Activated CD8-positive, alpha-beta T cell treated with anti-CD3 and anti-CD28 coated beads, Interleukin-2, amount 10 ng/mL, durations not matched to agents 7 days and 5 days (primary cell): ENCODE measurements at regions not wholly inside any gene's neighbourhood (a gene's known extent, or its start where the extent isn't known, plus 50 kb on each side); places are given as distances from the start of the nearest gene placed in this dataset.
"Not testable (repeated sequence)": the region's sequence is repeated elsewhere in the genome, so short reads cannot be mapped to it uniquely, and the experiment has no call there.

Experiments used
- ATAC-seq: fragments of 150-1000 bp; cut with Tn5 transposase; one replicate; pipeline ENCODE4 v1.10.0; 2021; ENCODE audit warnings: moderate library complexity
- CTCF ChIA-PET: fragments of 350-600 bp; sonication (Branson Sonifier 250); formaldehyde crosslinking; loops from one replicate; lab custom pipeline; 2021; ENCODE audit warnings: antibody characterized with exemption; lab: Charles Lee
- POLR2A ChIA-PET: fragments of 350-600 bp; sonication (Branson Sonifier 250); formaldehyde crosslinking; loops from one replicate; lab custom pipeline; 2021; ENCODE audit warnings: antibody characterized with exemption; lab: Charles Lee
- DNase-seq: peaks from one replicate; pipeline ENCODE4 v3.0.0-alpha.2; 2020
- H3K27ac Mint-ChIP-seq: one replicate; pipeline ENCODE4 v1.8.0; 2021; ENCODE audit warnings: mild to moderate bottlenecking, mixed read lengths
- H3K27me3 Mint-ChIP-seq: one replicate; pipeline ENCODE4 v1.8.0; 2021; ENCODE audit warnings: low read depth, mixed read lengths
- H3K36me3 Mint-ChIP-seq: one replicate; pipeline ENCODE4 v1.8.0; 2021; ENCODE audit warnings: low read depth, mixed read lengths
- H3K4me1 Mint-ChIP-seq: one replicate; pipeline ENCODE4 v1.8.0; 2021; ENCODE audit warnings: low read depth, mixed read lengths
- H3K4me3 Mint-ChIP-seq: one replicate; pipeline ENCODE4 v1.8.0; 2021; ENCODE audit warnings: mild to moderate bottlenecking, mixed read lengths
- H3K9me3 Mint-ChIP-seq: one replicate; pipeline ENCODE4 v1.8.0; 2022; ENCODE audit warnings: mixed read lengths; ENCODE audit not compliant: insufficient read depth

GRCh38 chr6:72535124-72535523, 86.7 kb upstream of the KCNQ5 start:
- POLR2A ChIA-PET, result no interaction called here
- no peak for DNase-seq
- Mint-ChIP-seq H3K36me3 (no peaks in the 10 kb centered on the region), H3K4me1 (no peaks in the 10 kb centered on the region), H3K4me3 (no peak overlapping the region), H3K27me3 (peaks cover 11% of the 10 kb centered on the region), H3K9me3 (no peaks in the 10 kb centered on the region), H3K27ac (no peak overlapping the region)
- no peak for ATAC-seq
- CTCF ChIA-PET, result interaction anchor here (1.5 to 2.0 kb wide), 2 partner anchors 46 to 81 kb away, joined by 5 to 6 read pairs; no protein-coding TSS in a partner anchor

GRCh38 chr6:72547020-72547419, 74.8 kb upstream of the KCNQ5 start:
- Mint-ChIP-seq H3K9me3 (no peaks in the 10 kb centered on the region), H3K4me1 (no peaks in the 10 kb centered on the region), H3K27me3 (peaks cover 6% of the 10 kb centered on the region), H3K36me3 (no peaks in the 10 kb centered on the region), H3K4me3 (no peak overlapping the region), H3K27ac (no peak overlapping the region)
- POLR2A ChIA-PET, result no interaction called here
- no peak for DNase-seq
- CTCF ChIA-PET, result no interaction called here
- ATAC-seq, result no peak

DNA sequence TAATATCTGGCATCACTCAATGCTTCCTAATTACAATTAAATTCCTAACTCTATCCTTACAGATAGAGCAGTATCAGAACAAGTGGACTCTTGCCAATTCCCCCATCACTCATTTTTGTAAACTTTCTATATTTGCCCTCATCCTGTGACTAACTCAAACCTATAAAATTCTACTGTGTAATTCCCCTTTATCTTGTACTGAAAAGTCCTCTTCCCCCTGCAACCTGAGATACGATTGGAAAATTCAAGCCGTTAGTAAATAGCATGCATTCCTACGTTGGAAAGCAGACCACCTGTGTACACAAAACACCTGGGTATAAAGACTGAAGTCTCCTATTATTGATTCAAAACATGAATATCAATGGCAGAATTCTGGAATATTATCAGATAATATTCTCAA, 70.4 kb upstream of the KCNQ5 start:
- H3K27me3 Mint-ChIP-seq, result peaks cover 10% of the 10 kb centered on the region
- H3K36me3 Mint-ChIP-seq, result no peaks in the 10 kb centered on the region
- ChIA-PET POLR2A (no interaction called here), CTCF (no interaction called here)
- H3K4me1 Mint-ChIP-seq, result no peaks in the 10 kb centered on the region
- no peaks in the 10 kb centered on the region for H3K9me3 Mint-ChIP-seq
- no peak for DNase-seq
- H3K4me3 Mint-ChIP-seq, result no peak overlapping the region
- no peak overlapping the region for H3K27ac Mint-ChIP-seq
- ATAC-seq, result no peak

DNA sequence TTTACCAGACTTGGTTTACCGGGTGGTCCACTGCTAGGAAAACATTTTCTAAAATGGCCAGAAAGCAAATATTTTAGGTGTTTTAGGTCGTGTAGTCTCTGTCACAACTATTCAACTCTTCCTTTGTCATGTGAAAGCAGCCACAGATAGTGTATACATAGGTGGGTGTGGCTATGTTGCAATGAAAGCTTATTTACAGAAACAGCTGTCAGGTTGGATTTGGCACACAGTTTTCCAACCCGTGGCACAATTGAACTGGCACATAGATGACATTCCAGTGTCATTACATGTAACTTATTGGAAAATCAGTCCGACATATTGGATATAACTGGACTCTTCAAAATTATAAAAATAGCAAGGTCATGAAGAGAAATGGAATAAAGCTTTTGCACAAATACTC, 68.9 kb upstream of the KCNQ5 start:
- Mint-ChIP-seq H3K4me3 (no peak overlapping the region), H3K36me3 (no peaks in the 10 kb centered on the region), H3K9me3 (no peaks in the 10 kb centered on the region), H3K27ac (no peak overlapping the region), H3K27me3 (peaks cover 10% of the 10 kb centered on the region), H3K4me1 (no peaks in the 10 kb centered on the region)
- ChIA-PET POLR2A (no interaction called here), CTCF (no interaction called here)
- ATAC-seq (no peak), DNase-seq (no peak)

DNA sequence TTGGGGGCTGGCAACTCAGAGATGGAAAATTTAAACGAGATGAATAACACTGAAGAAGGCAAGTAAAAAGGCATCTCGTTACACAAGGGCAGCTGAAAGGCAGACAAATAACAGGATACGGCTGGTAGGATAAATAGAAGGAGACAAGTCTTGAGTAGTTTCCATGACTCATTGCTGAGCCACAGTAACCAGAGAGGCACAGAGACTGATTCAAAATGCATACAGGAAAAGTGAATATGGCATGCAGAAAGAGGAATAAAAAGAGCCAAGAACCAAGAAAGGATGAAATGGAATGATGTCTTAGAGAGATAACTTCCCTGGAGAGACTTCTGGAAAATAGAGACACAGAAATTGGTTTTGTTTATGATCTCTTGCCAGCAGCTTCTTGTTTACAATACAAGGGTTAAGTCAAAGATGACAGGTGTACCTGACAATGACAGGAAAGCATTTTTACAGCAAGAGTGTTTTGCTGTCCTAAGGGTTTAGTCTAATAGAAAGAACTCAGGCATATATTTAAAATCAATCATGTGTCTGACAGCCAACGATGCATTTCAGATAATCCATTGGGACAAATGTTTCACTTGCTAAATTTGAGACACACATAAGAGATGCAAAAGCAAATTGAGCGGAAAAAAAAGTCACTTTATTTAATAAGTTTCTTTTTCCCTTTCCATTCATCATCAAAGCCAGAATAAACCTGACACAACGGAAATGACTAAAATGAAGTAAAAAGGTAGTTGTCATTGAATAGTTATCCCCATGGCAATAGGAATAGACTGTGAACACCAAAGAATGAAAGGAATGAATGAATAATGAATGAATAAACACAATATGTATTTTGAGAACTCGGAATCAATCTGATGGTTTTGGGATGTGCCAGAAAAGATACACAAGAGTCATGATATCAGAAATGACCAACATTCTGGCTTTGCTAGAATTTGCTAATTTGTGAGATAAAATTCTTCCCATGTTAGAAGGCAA, 68.0 kb upstream of the KCNQ5 start:
- ChIA-PET CTCF (no interaction called here), POLR2A (no interaction called here)
- Mint-ChIP-seq H3K4me3 (no peak overlapping the region), H3K27me3 (peaks cover 9% of the 10 kb centered on the region), H3K4me1 (no peaks in the 10 kb centered on the region), H3K27ac (no peak overlapping the region), H3K36me3 (no peaks in the 10 kb centered on the region), H3K9me3 (no peaks in the 10 kb centered on the region)
- DNase-seq (no peak), ATAC-seq (no peak)

- peaks cover 9% of the 10 kb centered on the region for H3K27me3 Mint-ChIP-seq
- POLR2A ChIA-PET, result no interaction called here
- no peak overlapping the region for H3K4me3 Mint-ChIP-seq
- CTCF ChIA-PET, result no interaction called here
- H3K4me1 Mint-ChIP-seq, result no peaks in the 10 kb centered on the region
- DNase-seq, result no peak
- no peaks in the 10 kb centered on the region for H3K9me3 Mint-ChIP-seq
- no peak overlapping the region for H3K27ac Mint-ChIP-seq
- no peak for ATAC-seq
- H3K36me3 Mint-ChIP-seq, result no peaks in the 10 kb centered on the region
These were observed 67.1 kb upstream of the KCNQ5 start for GRCh38 chr6:72554761-72555221.

DNA sequence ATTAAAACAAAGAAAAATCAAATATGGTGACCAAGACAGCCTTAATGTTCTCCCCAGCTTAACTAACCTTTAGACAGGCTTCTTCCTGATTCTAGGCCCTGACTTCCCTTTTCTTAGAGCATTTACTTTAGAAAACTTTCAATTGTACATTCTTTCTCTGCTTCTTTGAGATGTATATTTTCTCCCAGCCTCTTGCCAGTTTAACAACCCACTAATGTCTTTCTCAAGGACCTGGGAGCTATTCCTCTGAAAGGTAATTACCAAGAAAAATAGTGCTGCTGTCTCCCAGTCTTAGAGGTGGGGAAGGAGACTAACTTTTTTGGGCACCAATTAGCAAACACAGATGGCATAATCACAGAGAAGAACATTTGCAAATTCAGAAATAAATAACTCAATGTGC, 62.8 kb upstream of the KCNQ5 start:
- Mint-ChIP-seq H3K9me3 (no peaks in the 10 kb centered on the region), H3K27ac (no peak overlapping the region), H3K36me3 (no peaks in the 10 kb centered on the region), H3K4me1 (peaks cover 5% of the 10 kb centered on the region), H3K4me3 (no peak overlapping the region), H3K27me3 (peaks cover 4% of the 10 kb centered on the region)
- no peak for DNase-seq
- no peak for ATAC-seq
- CTCF ChIA-PET, result no interaction called here
- POLR2A ChIA-PET, result no interaction called here

DNA sequence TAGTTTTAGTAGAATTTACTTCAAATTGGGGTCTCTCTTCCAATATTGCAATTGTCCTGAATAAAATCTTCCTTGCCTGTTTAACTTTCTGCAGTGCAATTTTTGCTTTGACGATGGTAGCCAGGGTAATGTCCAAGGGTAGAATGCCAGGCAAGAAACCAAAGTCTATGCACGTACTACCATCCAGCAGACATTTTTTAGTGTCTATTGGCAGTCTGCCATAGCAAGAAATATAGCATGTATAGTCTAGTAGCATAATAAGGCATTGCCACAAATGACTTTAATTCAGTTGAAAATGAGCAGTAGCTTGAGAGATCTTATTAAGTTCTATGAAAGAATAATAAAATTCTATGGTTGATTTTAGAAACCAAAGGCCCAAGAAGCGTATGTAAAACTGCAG, 62.3 kb upstream of the KCNQ5 start:
- Mint-ChIP-seq H3K27me3 (peaks cover 4% of the 10 kb centered on the region), H3K9me3 (no peaks in the 10 kb centered on the region), H3K36me3 (no peaks in the 10 kb centered on the region), H3K27ac (no peak overlapping the region), H3K4me1 (peaks cover 5% of the 10 kb centered on the region), H3K4me3 (no peak overlapping the region)
- CTCF ChIA-PET, result no interaction called here
- POLR2A ChIA-PET, result no interaction called here
- DNase-seq, result no peak
- ATAC-seq, result no peak

DNA sequence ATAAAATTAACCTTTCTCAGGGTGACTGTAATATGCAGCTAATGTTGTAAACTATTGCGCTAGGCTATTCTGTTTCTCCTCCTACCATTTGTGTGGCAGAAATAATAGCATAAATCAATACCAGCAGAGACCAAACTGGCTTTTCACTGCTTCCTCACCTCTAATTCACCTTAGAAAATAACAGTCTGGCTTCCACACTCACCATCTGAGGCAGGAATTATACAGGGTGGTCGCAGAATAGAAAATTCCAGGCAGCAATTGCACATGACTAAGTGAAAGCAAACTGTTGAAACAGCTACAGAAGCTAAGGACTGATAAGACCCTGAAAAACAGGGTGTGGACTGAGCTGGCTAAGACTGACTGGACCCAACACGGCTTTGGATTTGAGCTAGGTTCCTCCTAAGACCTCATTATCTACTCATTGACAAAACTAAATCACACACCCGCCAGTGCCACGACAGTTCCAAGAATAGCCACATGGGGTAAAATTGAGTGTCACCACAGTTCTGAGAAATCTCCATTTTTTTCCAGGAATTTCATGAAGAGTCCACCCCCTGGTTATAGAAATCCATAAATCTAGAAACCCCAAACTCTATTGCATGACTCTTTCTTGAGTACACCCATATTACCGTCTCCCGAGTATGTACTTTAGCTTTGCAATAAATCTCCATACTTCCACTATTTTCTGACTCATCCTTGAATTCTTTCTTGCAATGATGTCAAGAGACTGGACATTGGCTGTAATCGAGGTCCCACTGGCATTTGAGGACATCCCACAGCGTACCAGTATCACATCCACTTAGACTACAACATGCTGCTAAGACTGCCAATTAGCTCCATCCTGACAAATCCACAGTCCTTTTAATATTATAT, 60.9 kb upstream of the KCNQ5 start:
- H3K9me3 Mint-ChIP-seq, result no peaks in the 10 kb centered on the region
- peaks cover 5% of the 10 kb centered on the region for H3K4me1 Mint-ChIP-seq
- no peaks in the 10 kb centered on the region for H3K36me3 Mint-ChIP-seq
- no peak overlapping the region for H3K27ac Mint-ChIP-seq
- POLR2A ChIA-PET, result no interaction called here
- DNase-seq, result no peak
- H3K27me3 Mint-ChIP-seq, result peaks cover 4% of the 10 kb centered on the region
- ATAC-seq, result no peak
- H3K4me3 Mint-ChIP-seq, result no peak overlapping the region
- CTCF ChIA-PET, result no interaction called here

- POLR2A ChIA-PET, result no interaction called here
- no peaks in the 10 kb centered on the region for H3K9me3 Mint-ChIP-seq
These were observed 60.2 kb upstream of the KCNQ5 start for GRCh38 chr6:72561629-72562028.

GRCh38 chr6:72564231-72564630, 57.6 kb upstream of the KCNQ5 start:
- CTCF ChIA-PET, result interaction anchor here (1.2 kb wide), 1 partner anchor 152 kb away, joined by 3 read pairs; no protein-coding TSS in a partner anchor
- H3K27ac Mint-ChIP-seq, result no peak overlapping the region
- H3K4me3 Mint-ChIP-seq, result no peak overlapping the region
- H3K9me3 Mint-ChIP-seq, result no peaks in the 10 kb centered on the region
- no peaks in the 10 kb centered on the region for H3K27me3 Mint-ChIP-seq
- peaks cover 5% of the 10 kb centered on the region for H3K4me1 Mint-ChIP-seq
- POLR2A ChIA-PET, result no interaction called here
- ATAC-seq (no peak), DNase-seq (no peak)
- H3K36me3 Mint-ChIP-seq, result no peaks in the 10 kb centered on the region

More at GRCh38 chr6:72561629-72562028, 60.2 kb upstream of the KCNQ5 start:
- Mint-ChIP-seq H3K27ac (no peak overlapping the region), H3K4me3 (no peak overlapping the region), H3K4me1 (peaks cover 5% of the 10 kb centered on the region), H3K36me3 (no peaks in the 10 kb centered on the region), H3K27me3 (peaks cover under 1% of the 10 kb centered on the region)
- ATAC-seq, result no peak
- no peak for DNase-seq
- CTCF ChIA-PET, result no interaction called here

GRCh38 chr6:72571993-72572392, 49.9 kb upstream of the KCNQ5 start:
- H3K4me3 Mint-ChIP-seq, H3K4me1 Mint-ChIP-seq, DNase-seq, H3K9me3 Mint-ChIP-seq, H3K36me3 Mint-ChIP-seq, CTCF ChIA-PET, H3K27ac Mint-ChIP-seq, ATAC-seq, POLR2A ChIA-PET, H3K27me3 Mint-ChIP-seq: not testable (repeated sequence)
